GM19395 (cell line): ENCODE measurements at regions not wholly inside any gene's neighbourhood (a gene's known extent, or its start where the extent isn't known, plus 50 kb on each side); places are given as distances from the start of the nearest gene placed in this dataset.
"Not testable (repeated sequence)": the region's sequence is repeated elsewhere in the genome, so short reads cannot be mapped to it uniquely, and the experiment has no call there.

Experiments used
- ATAC-seq: cut with Tn5 transposase; IDR thresholded peaks from one replicate; pipeline ENCODE4 v1.9.1; 2021; ENCODE audit warnings: mild to moderate bottlenecking, moderate library complexity; ENCODE audit not compliant: unreplicated experiment

GRCh38 chrX:10676235-10676957 is 56.0 kb upstream of the MID1 start:
- no peak for ATAC-seq

GRCh38 chrX:10677490-10677889 is 57.1 kb upstream of the MID1 start:
- ATAC-seq: no peak

GRCh38 chrX:10679387-10679786 is 59.0 kb upstream of the MID1 start:
- no peak for ATAC-seq

GRCh38 chrX:10681167-10681566 is 60.8 kb upstream of the MID1 start:
- no peak for ATAC-seq

GRCh38 chrX:10683631-10684030 is 63.2 kb upstream of the MID1 start:
- not testable (repeated sequence) for ATAC-seq

- no peak for ATAC-seq
Measured at GRCh38 chrX:10685923-10686595, 65.7 kb upstream of the MID1 start.

- ATAC-seq: not testable (repeated sequence)
Measured at GRCh38 chrX:10691751-10692150, 71.4 kb upstream of the MID1 start.

- no peak for ATAC-seq
Measured at GRCh38 chrX:10697616-10698317, 77.4 kb upstream of the MID1 start.

GRCh38 chrX:10698318-10698640 is 77.9 kb upstream of the MID1 start:
- ATAC-seq: no peak

- no peak for ATAC-seq
Measured at GRCh38 chrX:10702031-10702430, 81.6 kb upstream of the MID1 start.

- not testable (repeated sequence) for ATAC-seq
Measured at GRCh38 chrX:10706342-10706741, 86.0 kb upstream of the MID1 start.

- no peak for ATAC-seq
Measured at GRCh38 chrX:10707773-10708172, 87.4 kb upstream of the MID1 start.

GRCh38 chrX:10709276-10709675 is 88.9 kb upstream of the MID1 start:
- no peak for ATAC-seq

GRCh38 chrX:10714531-10714930 is 94.1 kb upstream of the MID1 start:
- ATAC-seq: no peak

- ATAC-seq: no peak
Measured at GRCh38 chrX:10722851-10723250, 102.5 kb upstream of the MID1 start.

- no peak for ATAC-seq
Measured at GRCh38 chrX:10725071-10725470, 104.7 kb upstream of the MID1 start.

- ATAC-seq: no peak
Measured at GRCh38 chrX:10726647-10727046, 106.3 kb upstream of the MID1 start.

GRCh38 chrX:10728806-10729389 is 108.5 kb upstream of the MID1 start:
- no peak for ATAC-seq

GRCh38 chrX:10739426-10739825 is 119.0 kb upstream of the MID1 start:
- ATAC-seq: no peak

GRCh38 chrX:10741003-10741402 is 120.6 kb upstream of the MID1 start:
- no peak for ATAC-seq

GRCh38 chrX:10741550-10741949 is 121.2 kb upstream of the MID1 start:
- ATAC-seq: no peak

- ATAC-seq: no peak
Measured at GRCh38 chrX:10743476-10743875, 123.1 kb upstream of the MID1 start.
